OCI-LY1 (cell line): ENCODE measurements at regions not wholly inside any gene's neighbourhood (a gene's known extent, or its start where the extent isn't known, plus 50 kb on each side); places are given as distances from the start of the nearest gene placed in this dataset.

Experiments
- H2AFZ ChIP-seq: fragments of 200-600 bp; sonication (generic), shearing (Covaris generic); 2 replicates; pipeline ENCODE4 v1.6.0; 2014; ENCODE audit warnings: antibody characterized with exemption, mild to moderate bottlenecking, low read length
- H3F3A ChIP-seq: fragments of 200-600 bp; sonication (generic), shearing (Covaris generic); 2 replicates; pipeline ENCODE4 v1.6.0; 2014; ENCODE audit warnings: mild to moderate bottlenecking, antibody characterized with exemption, low read length, moderate library complexity; ENCODE audit not compliant: insufficient read depth
- H3K27ac ChIP-seq: fragments of 200-600 bp; sonication (generic); 2 replicates; pipeline ENCODE4 v1.5.1; 2014; ENCODE audit warnings: low read length, mixed run types, mild to moderate bottlenecking, low read depth; ENCODE audit not compliant: poor library complexity, severe bottlenecking
- H3K27me3 ChIP-seq: fragments of 200-600 bp; sonication (generic); 2 replicates; pipeline ENCODE4 v1.6.0; 2014; ENCODE audit warnings: antibody characterized with exemption, mild to moderate bottlenecking, low read length, moderate library complexity; ENCODE audit not compliant: insufficient read depth
- H3K36me3 ChIP-seq: fragments of 200-600 bp; sonication (generic); 2 replicates; pipeline ENCODE4 v1.6.1; 2014; ENCODE audit warnings: mild to moderate bottlenecking, antibody characterized with exemption, low read length, moderate library complexity, mixed read lengths; ENCODE audit not compliant: insufficient read depth
- H3K4me1 ChIP-seq: fragments of 200-600 bp; sonication (generic); 2 replicates; pipeline ENCODE4 v1.5.1; 2014; ENCODE audit warnings: mild to moderate bottlenecking, low read length, moderate library complexity; ENCODE audit not compliant: insufficient read depth, severe bottlenecking
- H3K4me2 ChIP-seq: fragments of 200-600 bp; sonication (generic), shearing (Covaris generic); 2 replicates; pipeline ENCODE4 v1.6.1; 2014; ENCODE audit warnings: low read length
- H3K4me3 ChIP-seq: fragments of 200-600 bp; sonication (generic); 2 replicates; pipeline ENCODE4 v1.5.1; 2014; ENCODE audit warnings: low read length, low read depth, mild to moderate bottlenecking, mixed read lengths; ENCODE audit not compliant: poor library complexity, severe bottlenecking
- H3K79me2 ChIP-seq: fragments of 200-600 bp; shearing (Covaris generic); 2 replicates; pipeline ENCODE4 v1.6.1; 2016; ENCODE audit warnings: mixed run types, low read length, mixed read lengths; ENCODE audit not compliant: insufficient read depth
- H3K9ac ChIP-seq: fragments of 200-600 bp; sonication (generic), shearing (Covaris generic); 2 replicates; pipeline ENCODE4 v1.6.1; 2014; ENCODE audit warnings: mild to moderate bottlenecking, low read length, mixed read lengths
- H3K9me2 ChIP-seq: fragments of 200-600 bp; sonication (generic), shearing (Covaris generic); 2 replicates; pipeline ENCODE4 v1.6.1; 2014; ENCODE audit warnings: low read depth, mild to moderate bottlenecking, low read length, mixed read lengths
- H3K9me3 ChIP-seq: fragments of 200-600 bp; shearing (Covaris generic); 2 replicates; pipeline ENCODE4 v1.6.1; 2014; ENCODE audit warnings: low read length, mixed read lengths
- H4K20me1 ChIP-seq: fragments of 200-600 bp; sonication (generic), shearing (Covaris generic); 2 replicates; pipeline ENCODE4 v1.6.0; 2016; ENCODE audit warnings: mild to moderate bottlenecking, low read length; ENCODE audit not compliant: insufficient read depth
- EZH2 ChIP-seq: fragments of 200-600 bp; sonication (generic), shearing (Covaris generic); IDR thresholded peaks from 2 replicates; pipeline ENCODE4 v1.8.0; 2017; ENCODE audit warnings: borderline replicate concordance, mixed run types, mild to moderate bottlenecking, antibody characterized with exemption, low read length, moderate library complexity, mixed read lengths
- TF ChIP-seq, protein P1 (sequence below): fragments of 200-600 bp; sonication (generic), shearing (Covaris generic); IDR thresholded peaks from 2 replicates; pipeline ENCODE4 v1.5.1; 2017; ENCODE audit warnings: mild to moderate bottlenecking, antibody characterized with exemption, low read length, moderate library complexity, mixed read lengths

DNA sequence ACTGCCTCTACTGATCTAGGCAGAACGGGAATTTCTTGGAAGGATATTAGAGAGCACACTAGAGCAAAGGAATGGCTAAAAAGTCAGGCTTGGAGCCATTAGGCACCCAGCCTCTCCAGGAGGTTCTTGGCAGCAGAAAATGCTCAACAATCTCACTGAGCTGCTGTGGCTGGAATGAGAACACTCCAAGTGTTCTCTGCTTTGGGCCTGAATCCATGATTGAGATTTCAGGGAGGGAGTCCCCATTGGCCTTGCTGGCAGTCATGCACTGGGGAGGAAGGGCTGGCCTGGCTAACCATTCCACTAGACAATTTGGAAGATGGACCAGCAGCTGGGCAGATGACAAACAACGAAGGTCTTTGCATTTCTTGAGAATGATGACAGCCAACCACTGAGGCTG is 362.6 kb downstream of the SHQ1 start:
- TF ChIP-seq, protein P1, sequence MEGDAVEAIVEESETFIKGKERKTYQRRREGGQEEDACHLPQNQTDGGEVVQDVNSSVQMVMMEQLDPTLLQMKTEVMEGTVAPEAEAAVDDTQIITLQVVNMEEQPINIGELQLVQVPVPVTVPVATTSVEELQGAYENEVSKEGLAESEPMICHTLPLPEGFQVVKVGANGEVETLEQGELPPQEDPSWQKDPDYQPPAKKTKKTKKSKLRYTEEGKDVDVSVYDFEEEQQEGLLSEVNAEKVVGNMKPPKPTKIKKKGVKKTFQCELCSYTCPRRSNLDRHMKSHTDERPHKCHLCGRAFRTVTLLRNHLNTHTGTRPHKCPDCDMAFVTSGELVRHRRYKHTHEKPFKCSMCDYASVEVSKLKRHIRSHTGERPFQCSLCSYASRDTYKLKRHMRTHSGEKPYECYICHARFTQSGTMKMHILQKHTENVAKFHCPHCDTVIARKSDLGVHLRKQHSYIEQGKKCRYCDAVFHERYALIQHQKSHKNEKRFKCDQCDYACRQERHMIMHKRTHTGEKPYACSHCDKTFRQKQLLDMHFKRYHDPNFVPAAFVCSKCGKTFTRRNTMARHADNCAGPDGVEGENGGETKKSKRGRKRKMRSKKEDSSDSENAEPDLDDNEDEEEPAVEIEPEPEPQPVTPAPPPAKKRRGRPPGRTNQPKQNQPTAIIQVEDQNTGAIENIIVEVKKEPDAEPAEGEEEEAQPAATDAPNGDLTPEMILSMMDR = no peak
- no peak for TF ChIP-seq EZH2
- no peaks in the 10 kb centered on the region for H3K9me3 ChIP-seq
- H3K4me2 ChIP-seq = no peak overlapping the region
- H2AFZ ChIP-seq = no peak overlapping the region
- H3K79me2 ChIP-seq = no peaks in the 10 kb centered on the region
- H3K9ac ChIP-seq = no peak overlapping the region
- no peaks in the 10 kb centered on the region; the same call in 1 of the 2 replicates for H3K27me3 ChIP-seq
- no peaks in the 10 kb centered on the region for H3F3A ChIP-seq
- no peaks in the 10 kb centered on the region for H3K9me2 ChIP-seq
- no peak overlapping the region for H3K4me3 ChIP-seq
- H4K20me1 ChIP-seq = no peaks in the 10 kb centered on the region
- H3K36me3 ChIP-seq = no peaks in the 10 kb centered on the region
- H3K27ac ChIP-seq = no peak overlapping the region
- H3K4me1 ChIP-seq = no peaks in the 10 kb centered on the region

DNA sequence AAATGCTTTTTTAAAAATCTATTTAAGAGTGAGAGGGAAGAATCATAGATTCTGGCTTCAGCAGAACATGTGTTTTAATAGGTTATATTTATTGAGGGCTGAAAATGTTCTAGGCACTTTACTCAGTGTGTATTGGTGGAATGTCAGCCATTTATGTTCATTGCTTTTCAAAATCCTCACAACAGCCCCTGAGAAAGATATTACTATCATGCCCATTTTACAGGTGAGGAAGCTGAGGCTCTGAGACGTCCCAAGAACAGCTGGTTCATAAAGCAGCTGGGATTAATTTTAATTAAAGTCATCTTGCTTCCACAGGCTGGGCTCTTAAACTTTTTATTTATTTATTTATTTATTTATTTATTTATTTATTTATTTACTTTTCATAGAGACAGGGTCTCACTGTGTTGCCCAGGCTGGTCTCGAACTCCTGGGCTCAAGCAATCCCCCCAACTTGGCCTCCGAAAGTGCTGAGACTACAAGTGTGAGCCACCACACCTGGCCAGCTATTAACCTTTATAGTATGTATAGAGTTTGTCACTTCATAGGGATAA is 364.6 kb downstream of the SHQ1 start:
- H3K9me3 ChIP-seq = no peaks in the 10 kb centered on the region
- H3K4me2 ChIP-seq = no peak overlapping the region
- H3K9ac ChIP-seq = no peak overlapping the region
- no peak overlapping the region for H3K4me3 ChIP-seq
- H3K27ac ChIP-seq = no peak overlapping the region
- no peaks in the 10 kb centered on the region; the same call in 1 of the 2 replicates for H3K27me3 ChIP-seq
- no peaks in the 10 kb centered on the region for H3K9me2 ChIP-seq
- TF ChIP-seq, protein P1 = no peak
- TF ChIP-seq EZH2 = no peak
- no peaks in the 10 kb centered on the region for H4K20me1 ChIP-seq
- no peaks in the 10 kb centered on the region for H3F3A ChIP-seq
- H3K79me2 ChIP-seq = no peaks in the 10 kb centered on the region
- no peaks in the 10 kb centered on the region for H3K4me1 ChIP-seq
- H2AFZ ChIP-seq = no peak overlapping the region
- no peaks in the 10 kb centered on the region for H3K36me3 ChIP-seq

DNA sequence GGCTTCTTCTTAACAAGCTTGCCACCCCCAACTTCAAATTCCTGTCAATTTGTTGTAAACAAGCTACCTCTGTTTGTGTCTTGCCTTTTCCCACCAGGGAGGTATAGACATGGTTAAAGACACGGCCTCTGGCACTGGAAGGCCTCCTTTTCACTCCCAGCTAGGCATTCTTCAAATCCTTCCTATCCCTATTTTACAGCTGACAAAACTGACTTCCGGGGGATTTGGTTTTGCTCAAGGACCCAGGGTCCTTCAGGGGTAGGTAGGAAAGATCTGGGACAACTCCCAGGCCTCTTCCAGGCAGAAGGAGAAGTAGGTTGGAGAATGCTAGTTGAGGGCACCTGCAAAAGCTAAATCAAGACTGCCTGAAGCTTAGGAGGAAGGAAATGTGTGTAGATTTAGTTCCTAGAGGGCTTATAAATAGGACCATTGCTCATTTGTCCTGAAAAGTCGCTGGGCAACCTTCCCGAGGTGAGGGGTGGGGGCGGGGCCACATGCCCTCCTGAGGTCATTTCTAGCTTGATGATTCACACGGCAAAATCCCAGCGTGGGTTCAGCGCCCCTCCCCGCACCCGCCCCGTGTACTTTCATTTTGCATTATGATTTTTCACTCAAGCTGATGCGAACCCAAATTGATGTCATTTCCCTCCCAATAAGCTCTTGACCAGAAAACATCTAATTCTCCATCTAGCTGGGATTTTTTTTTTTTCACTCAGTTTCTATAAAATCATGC is 365.5 kb downstream of the SHQ1 start:
- Histone ChIP-seq H4K20me1 (no peaks in the 10 kb centered on the region), H3K4me3 (no peak overlapping the region), H3K4me1 (no peaks in the 10 kb centered on the region), H3K27me3 (no peaks in the 10 kb centered on the region; the same call in 1 of the 2 replicates), H3K36me3 (no peaks in the 10 kb centered on the region), H3K4me2 (no peak overlapping the region), H2AFZ (no peak overlapping the region), H3K9ac (no peak overlapping the region), H3K27ac (no peak overlapping the region), H3F3A (no peaks in the 10 kb centered on the region), H3K9me3 (no peaks in the 10 kb centered on the region), H3K9me2 (no peaks in the 10 kb centered on the region), H3K79me2 (no peaks in the 10 kb centered on the region)
- TF ChIP-seq, protein P1 = no peak
- no peak for TF ChIP-seq EZH2
